Duodenal mucosa (tissue), 2 donors: ENCODE measurements at regions not wholly inside any gene's neighbourhood (a gene's known extent, or its start where the extent isn't known, plus 50 kb on each side); places are given as distances from the start of the nearest gene placed in this dataset.
"Not testable (repeated sequence)": the region's sequence is repeated elsewhere in the genome, so short reads cannot be mapped to it uniquely, and the experiment has no call there.

Experiments used
- H3K27ac ChIP-seq: one replicate; pipeline ENCODE4 v1.7.0; 2013; ENCODE audit warnings: low read depth, low read length
- H3K27me3 ChIP-seq, 2 donors: one replicate each; pipeline ENCODE4 v1.7.0; 2013; ENCODE audit warnings: low read length in 2 of 2, control low read depth in 1 of 2; ENCODE audit not compliant: insufficient read depth in 2 of 2, control insufficient read depth in 1 of 2
- H3K36me3 ChIP-seq, 2 donors: one replicate each; pipeline ENCODE4 v1.7.0; 2013; ENCODE audit warnings: low read length in 2 of 2, control low read depth in 1 of 2; ENCODE audit not compliant: insufficient read depth in 2 of 2, control insufficient read depth in 1 of 2
- H3K4me1 ChIP-seq, 2 donors: one replicate each; pipeline ENCODE4 v1.7.0; 2013; ENCODE audit warnings: low read length in 2 of 2, control low read depth in 1 of 2; ENCODE audit not compliant: insufficient read depth in 2 of 2, control insufficient read depth in 1 of 2
- H3K4me3 ChIP-seq, 2 donors: one replicate each; pipeline ENCODE4 v1.7.0; 2013; ENCODE audit warnings: low read length in 2 of 2, low read depth in 1 of 2
- H3K9ac ChIP-seq, 2 donors: one replicate each; pipeline ENCODE4 v1.7.0; 2013; ENCODE audit warnings: low read length in 2 of 2, low read depth in 1 of 2
- H3K9me3 ChIP-seq, 2 donors: one replicate each; pipeline ENCODE4 v1.7.0; 2013; ENCODE audit warnings: low read length in 2 of 2, control low read depth in 1 of 2; ENCODE audit not compliant: control insufficient read depth in 1 of 2

DNA sequence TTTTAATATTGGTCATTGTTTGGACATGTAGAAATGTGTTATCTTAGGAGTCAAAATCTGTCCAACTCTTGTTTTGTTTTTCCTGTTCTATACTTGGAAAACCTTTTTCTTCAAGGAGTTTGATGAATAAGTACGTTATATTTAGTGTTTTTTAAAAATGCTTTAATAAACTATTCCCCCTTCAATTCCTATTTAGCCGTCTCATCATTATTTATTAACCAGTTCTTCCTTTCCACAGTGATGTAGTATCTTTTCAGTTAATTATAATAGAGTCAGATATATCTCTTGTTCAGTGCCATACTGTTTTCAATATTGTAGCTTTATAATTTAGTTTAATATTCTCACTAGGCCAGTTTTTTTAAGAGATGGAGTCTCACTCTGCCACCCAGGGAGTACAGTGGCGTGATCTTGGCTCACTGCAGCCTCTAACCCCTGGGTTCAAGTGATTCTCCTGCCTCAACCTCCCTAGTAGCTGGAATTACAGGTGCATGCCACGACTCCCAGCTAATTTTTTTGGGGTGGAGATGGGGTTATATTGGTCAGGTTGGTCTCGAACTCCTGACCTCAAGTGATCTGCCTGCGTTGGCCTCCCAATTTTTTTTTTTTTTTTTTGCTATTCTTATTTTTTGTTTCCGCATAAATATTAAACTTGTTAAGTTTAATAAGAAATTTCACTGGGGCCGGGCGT is 72.9 kb downstream of the KPNA2 start:
- Histone ChIP-seq H3K36me3 (no peaks in the 10 kb centered on the region), H3K9ac (no peak overlapping the region), H3K4me3 (no peak overlapping the region), H3K27ac (no peak overlapping the region), H3K9me3 (no peaks in the 10 kb centered on the region), H3K27me3 (no peaks in the 10 kb centered on the region), H3K4me1 (peaks cover under 1 to 8% of the 10 kb centered on the region in 2 donors)

GRCh38 chr17:68109404-68109803 is 73.9 kb downstream of the KPNA2 start:
- H3K27ac ChIP-seq, H3K27me3 ChIP-seq, H3K4me1 ChIP-seq, H3K4me3 ChIP-seq, H3K9ac ChIP-seq, H3K9me3 ChIP-seq, H3K36me3 ChIP-seq: not testable (repeated sequence)

DNA sequence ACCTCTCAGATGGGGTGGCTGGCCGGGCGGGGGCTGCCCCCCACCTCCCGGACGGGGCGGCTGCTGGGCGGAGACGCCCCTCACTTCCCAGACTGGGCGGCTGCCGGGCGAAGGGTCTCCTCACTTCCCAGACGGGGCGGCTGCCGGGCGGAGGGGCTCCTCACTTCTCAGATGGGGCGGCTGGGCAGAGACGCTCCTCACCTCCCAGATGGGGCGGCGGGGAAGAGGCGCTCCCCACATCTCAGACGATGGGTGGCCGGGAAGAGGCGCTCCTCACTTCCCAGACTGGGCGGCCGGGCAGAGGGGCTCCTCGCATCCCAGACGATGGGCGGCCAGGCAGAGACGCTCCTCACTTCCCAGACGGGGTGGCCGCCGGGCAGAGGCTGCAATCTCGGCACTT is 80.7 kb downstream of the KPNA2 start:
- not testable (repeated sequence) for H3K4me3 ChIP-seq, H3K27ac ChIP-seq, H3K4me1 ChIP-seq, H3K9me3 ChIP-seq, H3K9ac ChIP-seq, H3K27me3 ChIP-seq
- H3K36me3 ChIP-seq: peaks cover 6 to 30% of the 10 kb centered on the region in 2 donors

DNA sequence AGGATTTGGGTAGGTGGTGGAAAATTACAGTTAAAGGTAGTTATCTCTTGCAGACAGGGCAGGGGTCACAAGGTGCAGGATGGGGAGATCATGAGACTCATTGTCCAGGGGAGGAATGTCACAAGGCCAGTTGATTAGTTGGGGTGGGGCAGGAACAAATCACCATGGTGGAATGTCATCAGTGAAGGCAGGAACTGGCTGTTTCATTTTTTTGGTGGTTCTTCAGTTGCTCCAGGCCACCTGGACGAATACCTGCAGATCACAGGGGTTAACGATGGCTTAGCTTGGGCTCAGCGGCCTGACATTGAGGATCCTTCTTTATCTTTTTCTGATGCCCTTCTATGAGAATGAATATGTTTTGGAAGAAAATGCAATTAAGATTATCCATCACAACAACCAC is 87.1 kb downstream of the KPNA2 start:
- H3K27ac ChIP-seq: no peak overlapping the region
- H3K9ac ChIP-seq: no peak overlapping the region
- H3K27me3 ChIP-seq: no peaks in the 10 kb centered on the region
- H3K9me3 ChIP-seq: peaks cover 4 to 6% of the 10 kb centered on the region in 2 donors
- H3K36me3 ChIP-seq: peaks cover 6 to 33% of the 10 kb centered on the region in 2 donors
- no peak overlapping the region for H3K4me3 ChIP-seq
- H3K4me1 ChIP-seq: no peaks in the 10 kb centered on the region

GRCh38 chr17:68125111-68125870 is 89.8 kb downstream of the KPNA2 start:
- peaks cover 4 to 6% of the 10 kb centered on the region in 2 donors for H3K9me3 ChIP-seq
- no peak overlapping the region for H3K9ac ChIP-seq
- no peaks in the 10 kb centered on the region for H3K4me1 ChIP-seq
- peaks cover 5 to 22% of the 10 kb centered on the region in 2 donors for H3K36me3 ChIP-seq
- H3K4me3 ChIP-seq: no peak overlapping the region
- no peak overlapping the region for H3K27ac ChIP-seq
- no peaks in the 10 kb centered on the region for H3K27me3 ChIP-seq

DNA sequence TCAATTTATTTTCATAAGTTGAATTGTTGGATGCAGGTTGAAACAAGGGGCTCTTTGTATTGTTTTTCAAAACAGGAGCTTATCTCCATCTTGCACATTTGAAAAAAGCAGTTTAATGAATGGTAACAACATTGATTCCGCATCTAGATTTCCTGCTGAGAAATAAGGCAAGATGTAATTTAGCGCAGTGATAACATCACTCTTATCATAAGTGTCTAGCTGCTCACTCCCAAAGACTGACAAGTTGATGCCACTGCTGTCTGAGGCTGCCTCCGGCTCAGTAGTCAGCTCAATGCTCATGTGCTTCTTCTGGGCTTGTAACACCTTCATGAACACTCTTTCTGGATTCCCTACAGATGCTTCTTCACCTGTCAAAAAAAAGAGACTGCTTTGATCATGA is 92.4 kb downstream of the KPNA2 start:
- H3K9ac ChIP-seq: no peak overlapping the region
- no peak overlapping the region for H3K4me3 ChIP-seq
- H3K27me3 ChIP-seq: no peaks in the 10 kb centered on the region
- no peaks in the 10 kb centered on the region for H3K9me3 ChIP-seq
- H3K4me1 ChIP-seq: no peaks in the 10 kb centered on the region
- no peak overlapping the region for H3K27ac ChIP-seq
- H3K36me3 ChIP-seq: peaks cover 5 to 12% of the 10 kb centered on the region in 2 donors

DNA sequence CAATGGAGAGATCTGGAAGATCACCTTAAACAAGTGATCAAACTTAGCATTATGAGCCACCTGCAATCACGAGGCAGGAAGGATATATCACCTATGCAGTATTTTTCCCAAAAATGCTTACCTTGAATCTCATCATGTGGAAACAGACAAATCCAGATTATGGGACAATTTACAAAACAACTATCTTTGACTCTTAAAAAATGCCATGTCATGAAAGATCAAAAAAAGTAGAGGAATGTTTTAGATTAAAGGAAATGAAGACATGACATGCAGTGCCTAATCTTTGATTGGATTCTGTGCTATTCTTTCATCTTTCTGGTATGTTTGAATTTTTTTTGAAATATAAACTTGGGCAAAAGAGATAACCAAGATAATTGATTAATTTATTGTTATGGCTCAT is 95.9 kb downstream of the KPNA2 start:
- H3K9me3 ChIP-seq: no peaks in the 10 kb centered on the region

DNA sequence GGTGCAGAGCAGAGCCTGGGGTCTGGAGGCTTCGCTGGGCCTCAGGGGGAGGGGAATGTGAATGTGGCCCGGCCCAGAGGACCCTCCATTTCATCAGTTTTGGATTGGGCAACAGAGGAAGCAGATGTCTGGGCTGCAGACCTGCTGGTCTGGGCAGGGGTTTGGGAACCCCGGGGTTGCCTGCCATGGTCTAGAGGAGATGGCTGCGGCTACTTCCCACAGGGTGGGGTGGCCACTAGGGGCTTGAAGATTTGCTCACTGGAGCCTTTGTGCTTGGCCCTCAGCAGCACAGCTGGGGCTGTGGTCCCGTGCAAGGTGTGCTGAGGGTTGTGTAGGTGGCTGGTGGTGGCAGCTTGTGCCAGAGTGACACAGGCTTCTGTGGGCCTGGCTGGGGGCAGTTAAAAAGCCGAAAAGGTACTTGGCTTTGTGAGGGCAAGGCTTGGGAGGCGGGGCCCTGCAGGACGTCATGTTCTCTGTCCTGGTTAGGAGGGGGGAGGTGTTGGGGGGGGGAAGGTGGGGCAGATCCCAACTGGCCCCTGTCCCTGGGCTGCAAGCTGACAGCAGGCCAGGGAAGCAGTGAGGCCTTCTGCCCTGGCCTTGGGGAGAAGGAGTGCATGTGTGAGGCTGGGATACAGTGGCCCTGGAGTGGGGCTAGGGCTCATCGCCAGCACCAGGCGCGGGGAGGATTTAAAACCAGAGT is 98.0 kb downstream of the KPNA2 start:
- no peak overlapping the region for H3K27ac ChIP-seq
- no peak overlapping the region for H3K9ac ChIP-seq
- no peak overlapping the region for H3K4me3 ChIP-seq

More for the DNA sequence above, 95.9 kb downstream of the KPNA2 start:
- Histone ChIP-seq H3K9ac (no peak overlapping the region), H3K4me3 (no peak overlapping the region), H3K36me3 (peaks cover 5 to 17% of the 10 kb centered on the region in 2 donors), H3K4me1 (no peaks in the 10 kb centered on the region), H3K27me3 (no peaks in the 10 kb centered on the region), H3K27ac (no peak overlapping the region)

GRCh38 chr17:68134046-68134637 is 98.6 kb downstream of the KPNA2 start:
- Histone ChIP-seq H3K36me3 (peaks cover 0 to 8% of the 10 kb centered on the region in 2 donors), H3K9me3 (no peaks in the 10 kb centered on the region), H3K27me3 (no peaks in the 10 kb centered on the region), H3K27ac (no peak overlapping the region), H3K9ac (no peak overlapping the region), H3K4me1 (no peaks in the 10 kb centered on the region), H3K4me3 (no peak overlapping the region)

More for the DNA sequence above, 98.0 kb downstream of the KPNA2 start:
- Histone ChIP-seq H3K4me1 (no peaks in the 10 kb centered on the region), H3K36me3 (peaks cover under 1 to 9% of the 10 kb centered on the region in 2 donors), H3K9me3 (no peaks in the 10 kb centered on the region), H3K27me3 (no peaks in the 10 kb centered on the region)

DNA sequence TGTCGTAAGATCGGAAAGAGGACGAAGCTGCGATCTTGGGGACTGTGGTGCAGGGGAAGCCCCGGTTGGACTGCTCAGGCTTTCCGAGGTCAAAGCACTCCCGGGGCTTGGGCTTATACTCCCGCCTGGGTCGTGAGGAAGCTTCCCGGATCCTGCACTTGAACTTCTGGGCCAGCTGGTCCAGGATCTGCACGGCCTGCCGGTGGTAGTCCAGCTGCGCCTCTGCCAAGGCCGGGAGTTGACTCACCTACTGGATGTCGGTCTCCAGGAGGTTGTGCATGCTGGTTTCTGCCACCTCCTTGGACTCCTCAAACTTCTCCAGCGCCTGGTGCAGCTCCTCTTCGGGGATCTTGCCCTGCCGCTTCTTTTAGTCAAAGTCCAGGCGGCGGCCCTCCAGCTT is 99.2 kb downstream of the KPNA2 start:
- Histone ChIP-seq H3K9me3 (no peaks in the 10 kb centered on the region), H3K27me3 (no peaks in the 10 kb centered on the region), H3K9ac (no peak overlapping the region), H3K4me3 (no peak overlapping the region), H3K27ac (no peak overlapping the region), H3K4me1 (no peaks in the 10 kb centered on the region), H3K36me3 (peaks cover 0 to 8% of the 10 kb centered on the region in 2 donors)
